Fibroblast of skin of left quadriceps (primary cell): ENCODE measurements at regions not wholly inside any gene's neighbourhood (a gene's known extent, or its start where the extent isn't known, plus 50 kb on each side); places are given as distances from the start of the nearest gene placed in this dataset.
"Not testable (repeated sequence)": the region's sequence is repeated elsewhere in the genome, so short reads cannot be mapped to it uniquely, and the experiment has no call there.

Source experiments
- DNase-seq, 2 experiments: peaks; one replicate each; pipeline ENCODE4 v3.0.0-alpha.2; 2013; ENCODE audit warnings: low read depth in 2 of 2

GRCh38 chr15:89028036-89028435 is 60.2 kb upstream of the ABHD2 start:
- DNase-seq: no peak

GRCh38 chr15:89030311-89030710 is 57.9 kb upstream of the ABHD2 start:
- no peak for DNase-seq

GRCh38 chr15:89031637-89032285 is 56.5 kb upstream of the ABHD2 start:
- not testable (repeated sequence) for DNase-seq

GRCh38 chr15:89034305-89034704 is 54.0 kb upstream of the ABHD2 start:
- no peak for DNase-seq

GRCh38 chr15:89035150-89035549 is 53.1 kb upstream of the ABHD2 start:
- DNase-seq: no peak

GRCh38 chr15:89035658-89036057 is 52.6 kb upstream of the ABHD2 start:
- no peak for DNase-seq

- no peak for DNase-seq
Observed at GRCh38 chr15:89038146-89038545, 50.1 kb upstream of the ABHD2 start.
